GM21529 (cell line): ENCODE measurements at regions not wholly inside any gene's neighbourhood (a gene's known extent, or its start where the extent isn't known, plus 50 kb on each side); places are given as distances from the start of the nearest gene placed in this dataset.

Experiments used
- ATAC-seq: cut with Tn5 transposase; IDR thresholded peaks from one replicate; pipeline ENCODE4 v1.9.1; 2021; ENCODE audit not compliant: unreplicated experiment

DNA sequence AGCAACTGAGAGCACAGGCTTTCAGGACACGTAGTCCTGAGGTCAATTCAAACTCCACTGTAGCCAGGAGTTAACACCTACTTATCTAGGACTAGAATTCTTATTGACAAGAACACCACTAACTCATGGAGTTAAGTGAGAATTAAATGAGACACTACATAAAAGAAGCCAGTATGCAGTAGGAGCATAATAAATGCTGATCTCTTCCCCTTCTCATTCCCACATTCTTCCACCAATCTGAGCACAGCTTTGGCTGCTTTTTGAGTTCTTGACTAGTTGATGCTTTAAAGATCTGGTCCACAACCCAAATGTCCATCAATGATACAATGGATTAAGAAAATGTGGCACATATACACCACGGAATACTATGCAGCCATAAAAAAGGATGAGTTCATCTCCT is 55.2 kb downstream of the TTC32 start:
- no peak for ATAC-seq

DNA sequence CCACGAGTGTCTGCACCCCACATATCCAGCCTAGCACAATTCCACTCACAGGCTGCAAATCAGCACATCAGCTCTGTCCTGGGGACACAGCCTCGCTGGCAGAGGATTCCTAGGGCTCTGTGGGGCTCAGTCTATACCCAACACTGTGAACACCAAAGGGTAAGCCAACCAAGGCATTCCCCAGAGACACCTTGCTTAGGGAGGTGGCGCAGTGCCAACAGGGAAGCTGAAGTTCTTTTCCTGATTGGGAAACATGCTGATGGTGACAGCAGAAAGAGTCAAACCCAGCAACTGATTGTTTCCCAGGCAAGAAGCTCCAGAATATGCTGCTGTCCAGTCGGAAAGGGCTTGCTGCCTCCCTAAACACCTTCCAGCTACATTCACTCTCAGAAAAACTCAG is 55.8 kb downstream of the TTC32 start:
- no peak for ATAC-seq

DNA sequence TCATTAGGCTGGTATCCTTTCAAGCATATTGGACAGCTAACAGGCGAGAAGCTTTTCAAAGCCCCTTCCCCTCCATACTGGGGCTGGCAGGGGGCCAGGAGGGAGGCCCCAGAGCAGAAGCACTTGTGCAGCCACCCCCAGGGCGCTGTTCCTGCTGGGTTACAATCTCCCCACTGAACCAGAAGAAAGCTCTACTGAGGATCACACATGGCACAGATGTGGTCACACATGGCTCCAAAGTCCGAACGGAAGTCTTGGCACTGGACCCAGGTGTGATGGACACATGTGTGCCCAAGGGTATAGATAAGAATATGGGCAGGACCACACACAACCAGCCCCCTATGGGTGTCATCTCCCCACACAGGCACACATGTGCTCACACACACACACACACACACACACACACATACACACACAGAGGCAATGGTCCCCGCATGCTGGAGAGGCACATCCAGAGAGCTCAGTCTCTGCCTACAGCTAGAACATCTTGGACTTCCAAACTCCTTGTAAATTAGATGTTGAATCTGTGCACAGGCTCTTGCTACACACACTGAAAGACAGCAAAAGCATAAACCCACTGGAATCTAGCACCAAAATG is 56.4 kb downstream of the TTC32 start:
- ATAC-seq: no peak

DNA sequence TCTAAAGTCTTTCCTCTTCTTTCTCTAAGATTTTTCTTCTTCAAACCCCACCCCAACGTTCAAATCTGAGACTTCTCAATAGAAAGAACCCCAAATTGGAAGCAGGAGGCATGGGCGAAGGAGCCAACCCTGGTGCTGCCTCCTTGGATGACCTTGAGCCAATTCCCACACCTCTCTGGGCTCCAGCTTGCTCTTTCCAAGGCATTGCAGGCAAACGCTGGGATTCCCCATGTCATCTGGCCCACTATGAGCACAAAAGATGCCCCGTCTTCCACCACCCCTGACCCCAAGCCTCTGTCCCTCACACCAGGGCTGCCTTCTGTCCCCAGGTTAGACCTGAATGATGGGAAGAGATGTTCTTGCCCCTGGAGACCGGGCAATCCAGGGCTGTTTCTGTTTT is 57.0 kb downstream of the TTC32 start:
- no peak for ATAC-seq

DNA sequence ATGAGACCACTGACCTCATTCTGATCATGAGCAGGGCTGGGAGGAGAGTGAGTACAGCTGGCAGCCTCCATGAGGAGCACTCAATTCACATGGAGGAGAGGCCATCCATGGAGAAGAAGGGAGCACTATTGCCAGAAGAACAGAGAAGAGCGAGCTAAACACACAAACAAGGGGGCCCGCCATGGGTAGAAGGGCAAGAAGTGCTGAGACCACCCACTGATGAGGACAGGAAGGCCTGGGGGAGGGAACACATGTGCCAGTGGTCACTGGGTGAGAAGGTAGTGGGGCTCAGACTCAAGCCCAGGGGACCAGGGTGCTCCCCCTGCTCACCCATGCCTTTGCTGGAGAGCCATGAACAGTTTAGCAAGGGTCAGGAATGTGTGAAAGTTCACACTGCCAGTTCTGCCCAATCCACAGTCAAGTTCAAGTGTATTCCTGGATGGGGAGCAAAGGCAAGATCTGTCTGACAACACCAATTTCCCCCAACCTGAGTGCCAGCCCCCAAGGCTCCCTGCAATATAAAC is 57.7 kb downstream of the TTC32 start:
- no peak for ATAC-seq

DNA sequence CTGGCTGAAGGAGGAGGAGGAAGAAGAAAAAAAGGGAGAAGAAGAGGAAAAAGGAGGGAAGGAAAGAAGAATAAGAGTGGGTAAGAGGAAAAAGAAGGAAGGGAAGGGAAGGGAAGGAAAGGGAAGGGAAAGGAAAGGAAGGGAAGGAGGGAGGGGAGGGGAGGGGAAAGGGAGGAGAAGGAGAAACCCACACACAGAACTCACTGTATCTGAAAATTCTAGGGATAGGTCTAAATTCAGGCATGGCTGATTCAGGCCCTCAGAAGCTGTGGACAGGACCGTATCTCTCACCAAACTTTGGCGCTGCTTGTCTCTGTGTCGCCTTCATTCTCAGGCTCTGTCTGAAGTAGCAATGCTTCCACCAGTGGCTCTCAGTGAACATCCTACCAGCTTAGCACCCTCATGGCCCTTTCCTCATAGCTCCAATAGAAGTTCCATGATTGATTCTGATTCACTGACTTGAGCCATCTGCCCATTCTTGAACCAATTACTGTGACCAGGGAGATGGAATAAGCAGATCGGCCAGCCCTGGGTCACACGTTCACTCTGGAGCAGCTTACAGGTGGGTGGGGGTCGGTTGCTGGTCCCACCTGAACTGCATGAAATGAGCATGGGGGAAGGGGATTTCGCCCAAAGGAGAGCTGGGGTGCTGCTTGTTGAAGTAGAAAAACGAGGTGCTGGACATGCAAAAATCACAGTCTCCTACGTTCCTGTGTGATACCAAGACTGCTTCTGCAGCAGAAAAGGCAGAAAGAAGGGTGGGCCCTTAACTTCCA is 59.7 kb downstream of the TTC32 start:
- no peak for ATAC-seq

DNA sequence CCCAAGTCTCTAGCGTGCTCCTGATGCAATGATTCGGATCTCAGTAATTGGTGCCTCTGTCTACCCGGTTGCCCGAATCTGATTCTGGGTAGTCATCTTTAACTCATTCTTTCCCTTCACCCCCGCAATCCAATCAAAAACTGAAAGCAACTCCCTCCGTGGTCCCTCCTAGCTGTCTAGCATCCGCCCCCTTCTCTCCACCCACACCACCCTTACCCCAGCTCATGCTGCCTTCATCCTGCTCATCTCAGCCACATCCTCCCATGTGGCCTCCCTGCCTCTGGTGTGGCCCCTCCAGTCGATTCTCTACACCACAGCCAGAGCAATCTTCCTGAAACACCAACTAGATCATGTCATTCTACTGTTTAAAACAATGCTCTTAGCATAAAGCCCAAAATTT is 62.3 kb downstream of the TTC32 start:
- ATAC-seq: no peak

DNA sequence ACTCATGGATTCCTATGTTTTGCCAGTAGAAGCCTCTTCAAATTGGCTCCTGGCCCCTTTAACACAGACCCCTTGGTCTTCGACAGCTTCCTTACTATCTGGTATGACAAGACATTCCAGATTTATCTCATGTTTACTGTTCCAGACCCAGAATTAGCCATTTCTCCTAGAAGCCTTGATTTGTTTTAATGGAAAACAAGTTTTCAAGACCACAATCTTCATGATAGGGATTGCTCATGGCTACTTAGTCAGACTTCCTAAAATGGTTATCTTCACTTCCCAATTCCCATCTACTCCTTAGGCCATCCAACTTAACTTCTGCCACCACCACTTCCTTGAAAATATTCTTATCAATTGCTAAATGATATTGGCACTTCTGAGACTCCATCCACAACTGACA is 63.2 kb downstream of the TTC32 start:
- ATAC-seq: no peak

DNA sequence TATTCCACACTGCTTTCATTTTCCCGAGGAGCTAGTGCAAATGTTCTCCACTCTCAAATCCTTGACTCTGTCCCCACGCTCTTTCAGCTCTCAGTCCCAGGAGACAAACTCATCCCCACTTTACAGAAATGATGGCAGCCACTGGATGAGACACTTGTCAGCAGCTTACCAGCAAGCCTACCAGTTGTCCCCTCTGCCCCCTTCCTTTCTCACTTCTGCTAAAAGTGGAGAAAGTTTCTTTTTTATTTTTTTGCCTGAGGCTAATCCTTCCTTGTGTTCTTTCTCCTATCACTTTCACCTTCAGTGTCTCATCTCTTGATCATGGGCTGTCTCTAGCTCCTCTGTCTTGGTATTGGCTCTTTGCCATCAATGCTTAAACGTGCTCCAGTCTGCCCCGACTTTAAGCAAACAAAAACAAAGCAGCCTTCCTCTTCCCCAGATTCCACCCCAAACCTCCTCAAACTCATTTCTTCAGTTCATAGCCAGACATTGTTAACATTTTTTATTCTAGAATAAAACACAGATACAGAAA is 64.5 kb downstream of the TTC32 start:
- ATAC-seq: no peak

DNA sequence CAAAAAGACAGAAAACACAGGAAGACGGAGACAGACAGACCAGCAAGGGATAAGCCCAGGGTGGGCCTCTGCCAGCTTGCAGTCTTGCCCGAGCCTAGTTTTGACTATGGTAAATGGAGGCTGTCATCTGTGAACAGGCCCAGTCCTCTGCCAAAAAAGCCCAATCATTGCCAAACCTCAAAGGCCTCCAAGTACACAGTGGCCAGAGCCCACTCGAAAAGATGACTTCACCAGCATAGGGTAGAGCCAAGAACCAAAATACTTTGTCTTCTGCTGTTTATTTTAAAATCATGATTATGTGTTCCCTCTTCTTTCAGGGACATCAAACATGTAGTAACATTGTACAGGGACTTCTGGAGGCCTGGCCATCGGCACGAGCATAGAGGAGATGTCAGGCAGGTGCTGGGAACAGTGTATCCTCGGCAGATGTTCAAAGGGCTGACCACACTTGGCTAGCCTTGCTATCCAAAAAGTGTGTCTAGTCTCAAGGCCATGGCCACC is 66.0 kb downstream of the TTC32 start:
- no peak for ATAC-seq

DNA sequence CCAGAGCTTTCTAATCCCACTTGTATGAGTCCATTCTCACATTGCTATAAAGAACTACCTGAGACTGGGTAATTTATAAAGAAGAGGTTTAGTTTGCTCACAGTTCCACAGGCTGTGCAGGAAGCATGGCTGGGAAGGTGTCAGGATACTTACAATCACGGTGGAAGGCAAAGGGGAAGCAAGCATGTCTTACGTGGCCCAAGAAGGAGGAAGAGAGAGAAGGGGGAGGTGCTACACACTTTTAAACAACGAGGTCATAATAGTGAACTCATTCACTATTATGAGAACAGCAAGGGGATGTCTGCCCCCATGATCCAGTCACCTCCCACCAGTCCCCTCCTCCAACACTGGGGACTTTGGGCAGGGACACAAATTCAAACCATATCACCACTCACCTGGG is 67.8 kb downstream of the TTC32 start:
- ATAC-seq: no peak

DNA sequence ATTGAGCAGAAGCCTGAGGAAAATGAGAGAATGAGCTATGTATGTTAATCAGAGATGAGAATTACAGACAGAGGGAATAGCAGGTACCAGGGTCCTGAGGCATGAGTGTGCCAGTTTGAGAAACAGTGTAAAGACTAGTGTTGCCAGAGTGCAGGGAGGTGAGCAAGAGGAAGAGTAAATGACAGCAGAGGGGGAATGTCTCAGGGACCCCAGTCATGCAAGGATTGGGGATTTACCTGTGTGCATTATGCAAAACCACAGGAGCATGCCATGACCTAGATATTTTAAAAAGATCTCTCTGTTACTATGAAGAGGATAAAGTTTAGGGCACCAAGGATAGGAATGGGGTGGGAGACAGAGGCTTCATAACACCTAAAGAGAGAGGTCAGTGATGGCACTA is 72.1 kb downstream of the TTC32 start:
- ATAC-seq: no peak

DNA sequence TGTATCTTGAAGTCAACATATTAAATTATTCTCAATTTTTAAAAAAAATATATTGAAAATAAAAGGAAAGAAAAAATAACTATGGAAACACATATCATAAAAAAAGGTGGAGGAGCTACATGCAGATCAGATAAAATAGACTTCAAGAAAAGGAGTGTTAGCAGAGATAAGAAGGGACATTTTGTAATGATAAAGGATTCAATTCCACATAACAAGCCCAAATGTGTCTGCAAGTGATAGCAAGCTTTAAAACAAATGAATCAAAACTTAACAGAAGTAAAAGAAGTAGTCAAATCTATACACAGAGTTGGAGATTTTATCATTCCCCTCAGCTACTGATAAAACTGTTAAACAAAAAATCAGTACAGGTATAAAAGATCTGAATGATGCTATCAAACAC is 74.9 kb downstream of the TTC32 start:
- ATAC-seq: no peak

DNA sequence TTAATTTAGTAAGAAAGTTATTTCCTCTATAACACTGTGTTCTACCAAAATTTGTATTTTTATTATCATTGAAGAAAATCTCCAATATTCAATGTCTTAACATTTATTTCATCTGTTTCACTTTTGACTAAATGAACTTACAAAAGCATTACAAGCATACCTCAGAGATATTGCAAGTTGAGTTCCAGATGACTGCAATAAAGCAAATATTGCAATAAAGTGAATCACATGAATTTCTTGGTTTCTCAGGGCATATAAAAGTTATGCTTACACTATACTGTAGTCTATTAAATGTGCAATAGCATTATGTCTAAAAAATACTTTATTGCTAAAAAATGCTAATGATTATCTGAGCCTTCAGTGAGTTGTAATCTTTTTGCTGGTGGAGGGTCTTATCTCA is 78.3 kb downstream of the TTC32 start:
- ATAC-seq: no peak

DNA sequence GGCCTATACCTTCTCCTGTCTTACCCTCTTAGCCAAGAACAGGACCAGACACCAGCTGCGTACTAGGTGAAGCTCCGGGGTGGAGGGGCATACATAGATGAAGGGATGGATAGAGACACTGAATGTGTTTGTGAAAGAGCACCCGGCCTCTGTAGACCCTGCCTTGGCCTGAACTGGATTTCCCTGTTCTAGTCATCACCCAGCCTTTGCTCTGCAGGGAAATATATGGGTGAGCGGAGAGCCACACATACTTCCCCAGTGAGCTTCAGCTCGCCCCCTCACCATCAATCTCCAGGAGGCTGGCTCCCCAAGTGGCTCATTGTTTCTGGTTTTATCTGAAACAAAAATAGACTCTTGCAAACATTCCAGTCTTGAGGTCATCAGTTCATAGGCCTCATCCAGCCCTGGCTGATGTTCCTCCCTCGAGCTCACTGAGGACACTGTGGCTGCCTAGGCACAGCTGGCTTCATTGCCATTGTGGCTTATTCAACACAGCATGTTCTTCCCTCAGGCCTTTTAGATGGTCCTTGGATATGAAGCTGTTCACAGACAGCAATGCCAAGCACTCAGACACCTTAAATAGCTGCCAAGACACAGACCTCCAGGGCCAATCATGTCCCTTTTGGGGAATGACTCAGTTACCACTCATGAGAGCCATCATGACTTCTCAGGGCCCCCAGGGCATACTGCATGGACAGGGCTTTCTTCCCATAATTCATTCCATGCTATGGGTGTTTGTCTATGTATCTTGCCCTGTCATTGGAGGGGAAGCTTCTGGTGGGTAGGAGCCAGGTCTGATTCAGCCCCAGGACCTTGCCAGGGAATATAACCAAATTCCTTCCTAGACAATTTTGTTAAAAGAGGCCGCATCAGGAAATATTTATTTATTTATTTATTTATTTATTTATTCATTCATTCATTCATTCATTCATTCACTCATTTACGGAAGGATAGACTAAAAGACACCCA is 82.4 kb downstream of the TTC32 start:
- no peak for ATAC-seq

DNA sequence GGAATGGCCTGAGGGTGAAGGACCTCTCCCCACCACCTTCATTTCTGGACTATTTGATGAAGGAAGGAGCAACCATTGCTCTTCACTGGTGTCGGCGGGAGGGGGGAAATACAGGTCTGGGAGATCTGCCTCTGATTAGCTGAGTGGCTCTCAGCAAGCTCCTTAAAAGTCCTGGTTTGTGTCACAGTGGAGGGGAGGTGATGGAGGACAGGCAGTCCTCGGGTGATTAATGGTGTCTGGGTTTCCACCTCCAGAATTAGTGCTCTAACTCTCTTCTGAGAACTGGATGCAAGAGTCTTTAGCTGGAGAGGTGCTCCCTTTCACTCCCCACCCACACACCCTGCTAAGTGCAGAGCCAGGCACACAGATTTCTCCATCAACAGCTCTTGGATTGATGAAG is 83.2 kb downstream of the TTC32 start:
- no peak for ATAC-seq

DNA sequence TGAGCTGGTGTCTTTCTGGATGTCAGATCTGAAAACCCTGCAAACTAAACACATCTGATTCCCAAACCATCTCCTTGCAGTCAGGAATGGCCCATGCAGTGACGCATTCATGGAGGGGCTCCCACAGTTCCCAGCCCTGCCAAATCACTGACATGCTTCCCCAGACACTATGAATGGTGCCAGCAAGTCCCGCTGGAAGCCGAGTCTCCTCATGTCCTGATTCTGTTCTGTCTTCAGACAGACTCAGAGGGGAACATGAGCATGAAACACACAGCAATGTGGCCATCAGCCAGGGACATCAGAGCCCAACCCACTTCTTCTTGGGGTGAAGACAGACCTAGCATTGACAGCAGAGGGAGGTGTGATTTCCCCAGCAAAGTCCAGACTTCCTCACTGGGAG is 83.7 kb downstream of the TTC32 start:
- no peak for ATAC-seq

DNA sequence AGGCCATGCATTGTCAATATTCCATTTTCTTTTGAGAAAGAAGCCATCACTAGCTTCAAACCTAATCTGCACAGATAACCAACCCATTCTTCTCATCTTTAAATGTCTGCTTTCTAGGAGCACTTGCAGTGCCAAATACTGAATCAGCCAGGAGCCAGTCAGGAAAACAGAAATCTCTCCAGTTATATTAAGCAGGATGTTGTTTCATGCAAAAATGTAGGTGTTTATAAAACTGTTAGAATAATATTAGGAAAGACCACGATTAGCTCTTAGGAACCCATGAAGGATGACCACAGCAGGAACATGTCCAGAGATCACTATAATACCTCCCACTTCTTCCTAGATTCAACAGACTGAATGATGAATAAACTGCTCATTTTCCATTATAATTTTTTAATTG is 86.0 kb downstream of the TTC32 start:
- ATAC-seq: no peak

DNA sequence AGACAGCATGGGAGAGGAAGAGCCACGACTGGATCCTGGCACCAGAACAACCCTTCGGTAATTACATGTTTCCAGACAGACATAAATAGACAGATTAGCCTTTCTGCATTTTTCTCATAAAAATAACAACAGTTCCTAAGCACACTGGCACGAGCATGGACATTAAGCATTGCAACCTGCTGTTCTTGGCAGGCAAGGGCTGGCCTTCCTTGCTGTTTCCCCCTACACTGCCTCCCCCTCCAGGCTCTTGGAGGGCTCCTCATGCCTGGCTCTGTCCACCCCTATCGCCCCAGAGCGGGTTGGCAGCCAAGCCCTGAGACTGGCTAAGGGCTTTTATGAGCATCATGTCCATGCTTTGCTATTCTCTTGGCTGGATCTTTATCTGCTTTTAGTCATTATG is 89.6 kb downstream of the TTC32 start:
- ATAC-seq: no peak

DNA sequence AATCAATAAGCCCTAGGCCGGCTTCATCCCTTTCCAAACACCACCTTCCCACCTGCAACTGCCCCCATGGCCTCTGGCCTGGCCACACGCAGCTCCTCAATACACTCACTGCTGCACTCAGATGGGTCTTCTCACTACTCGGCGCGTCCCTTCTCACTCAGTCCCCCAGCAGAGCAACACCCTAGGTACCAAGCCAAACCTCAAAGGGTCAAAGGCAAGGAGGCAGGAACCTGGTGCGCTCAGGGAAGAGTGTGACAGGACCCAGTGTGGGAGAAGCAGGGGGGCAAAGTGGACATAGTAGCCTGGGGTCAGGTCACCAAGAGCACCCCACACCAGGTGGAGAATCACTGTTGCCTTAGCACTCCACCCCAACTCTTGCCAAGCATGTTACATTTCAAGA is 90.6 kb downstream of the TTC32 start:
- ATAC-seq: no peak

DNA sequence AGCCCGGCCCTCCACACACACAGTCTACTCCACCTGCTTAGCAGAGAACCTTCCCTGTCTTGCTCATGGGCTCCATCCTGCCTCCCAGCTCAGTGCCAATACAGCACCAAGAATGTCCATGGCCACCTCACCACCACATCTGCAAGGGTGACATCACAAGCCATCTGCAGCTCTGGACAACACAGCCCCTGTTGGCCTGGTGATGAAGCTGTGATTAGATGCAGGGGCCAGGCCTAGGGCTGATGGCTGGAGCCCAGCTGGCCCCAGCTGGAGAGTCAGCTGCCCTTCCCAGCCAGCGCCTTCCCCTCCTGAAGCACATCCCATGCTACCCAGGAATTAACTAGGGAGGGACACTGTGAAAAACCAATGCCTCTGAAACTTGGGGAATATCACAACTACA is 91.1 kb downstream of the TTC32 start:
- no peak for ATAC-seq
